ENCODE measurements at regions not wholly inside any gene's neighbourhood (a gene's known extent, or its start where the extent isn't known, plus 50 kb on each side); places are given as distances from the start of the nearest gene placed in this dataset.

DNA sequence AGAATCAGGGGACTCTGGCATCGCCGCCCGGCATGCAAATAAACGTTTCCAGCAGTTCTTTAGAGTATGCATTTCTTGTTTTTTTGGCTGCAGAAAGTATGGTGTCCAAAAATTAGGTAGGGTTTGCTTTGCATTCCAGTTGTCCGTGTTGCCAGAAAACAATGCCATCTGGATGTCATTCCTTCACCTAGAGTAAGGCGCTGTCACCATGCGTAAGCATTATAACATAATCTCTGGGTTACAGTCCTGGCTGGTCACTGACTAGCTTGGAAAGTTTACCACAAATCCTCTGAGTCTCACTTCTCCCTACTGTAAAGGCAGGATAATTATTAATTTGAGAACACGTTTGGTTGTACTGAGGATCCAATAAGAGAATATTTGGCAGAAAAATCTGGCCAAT lies 457.7 kb downstream of the XYLT1 start:
- TF ChIP-seq, protein P1, sequence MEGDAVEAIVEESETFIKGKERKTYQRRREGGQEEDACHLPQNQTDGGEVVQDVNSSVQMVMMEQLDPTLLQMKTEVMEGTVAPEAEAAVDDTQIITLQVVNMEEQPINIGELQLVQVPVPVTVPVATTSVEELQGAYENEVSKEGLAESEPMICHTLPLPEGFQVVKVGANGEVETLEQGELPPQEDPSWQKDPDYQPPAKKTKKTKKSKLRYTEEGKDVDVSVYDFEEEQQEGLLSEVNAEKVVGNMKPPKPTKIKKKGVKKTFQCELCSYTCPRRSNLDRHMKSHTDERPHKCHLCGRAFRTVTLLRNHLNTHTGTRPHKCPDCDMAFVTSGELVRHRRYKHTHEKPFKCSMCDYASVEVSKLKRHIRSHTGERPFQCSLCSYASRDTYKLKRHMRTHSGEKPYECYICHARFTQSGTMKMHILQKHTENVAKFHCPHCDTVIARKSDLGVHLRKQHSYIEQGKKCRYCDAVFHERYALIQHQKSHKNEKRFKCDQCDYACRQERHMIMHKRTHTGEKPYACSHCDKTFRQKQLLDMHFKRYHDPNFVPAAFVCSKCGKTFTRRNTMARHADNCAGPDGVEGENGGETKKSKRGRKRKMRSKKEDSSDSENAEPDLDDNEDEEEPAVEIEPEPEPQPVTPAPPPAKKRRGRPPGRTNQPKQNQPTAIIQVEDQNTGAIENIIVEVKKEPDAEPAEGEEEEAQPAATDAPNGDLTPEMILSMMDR (IDR thresholded peaks at IDR 0.05) = no peak
- TF ChIP-seq POLR2A (IDR thresholded peaks at IDR 0.05) = no peak
